AG04449 (cell line): ENCODE measurements at regions not wholly inside any gene's neighbourhood (a gene's known extent, or its start where the extent isn't known, plus 50 kb on each side); places are given as distances from the start of the nearest gene placed in this dataset.
A peak's percentile ranks its signal among the peaks of the same experiment; 100 is the strongest.

Experiments used
- CTCF ChIA-PET: fragments of 350-600 bp; formaldehyde crosslinking; extraction: SDS; loops from one replicate; lab custom pipeline; 2021; ENCODE audit warnings: antibody characterized with exemption; lab: Yijun Ruan, JAX
- POLR2A ChIA-PET: fragments of 400-600, 350-600 bp; formaldehyde crosslinking; extraction: SDS; loops from one replicate; lab custom pipeline; 2020; ENCODE audit warnings: antibody characterized with exemption, inconsistent platforms; lab: Yijun Ruan, JAX
- DNase-seq: peaks from one replicate; pipeline ENCODE4 v3.0.0-alpha.2; 2010; ENCODE audit warnings: low read depth, low spot score
- H3K4me3 ChIP-seq: 2 replicates; pipeline ENCODE4 v1.5.1; 2011; ENCODE audit warnings: low read depth, mild to moderate bottlenecking, control low read depth, low read length
- CTCF ChIP-seq: IDR thresholded peaks from one replicate; pipeline ENCODE4 v1.5.1; 2011; ENCODE audit warnings: mild to moderate bottlenecking, moderate library complexity, low read length, control low read depth, inconsistent platforms; ENCODE audit not compliant: insufficient read depth; ENCODE audit errors: missing control alignments

DNA sequence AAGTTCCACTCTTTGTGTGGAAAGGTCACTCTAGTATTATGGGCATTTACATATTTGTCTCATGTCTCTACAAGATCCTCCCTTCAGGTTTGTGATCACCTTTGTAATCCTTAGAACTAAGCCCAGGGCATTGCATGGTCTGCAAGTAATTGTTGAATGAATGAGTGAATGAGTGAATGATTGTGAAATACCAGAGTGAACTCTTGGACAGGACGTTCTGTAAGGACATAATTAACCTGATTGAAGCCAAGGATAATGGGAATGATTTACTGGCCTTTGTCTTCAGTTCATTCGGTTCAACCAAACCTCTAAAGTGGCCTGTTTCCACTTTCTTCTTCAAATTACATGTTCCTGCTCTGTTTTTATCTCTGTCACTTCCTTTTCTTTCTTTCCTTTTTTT is 83.0 kb upstream of the TSPAN2 start:
- CTCF ChIA-PET, result interaction anchor here (1.2 kb wide), 1 partner anchor 9 kb away, joined by 3 read pairs; no protein-coding TSS in a partner anchor
- H3K4me3 ChIP-seq, result no peak overlapping the region
- POLR2A ChIA-PET, result no interaction called here
- TF ChIP-seq CTCF, result no peak
- no peak for DNase-seq

GRCh38 chr1:115170961-115171392 is 81.7 kb upstream of the TSPAN2 start:
- no peak for DNase-seq
- ChIA-PET CTCF (interaction anchor here (0.9 to 1.2 kb wide), 2 partner anchors 34 to 424 kb away, joined by 3 read pairs; no protein-coding TSS in a partner anchor), POLR2A (no interaction called here)
- TF ChIP-seq CTCF, result no peak
- no peak overlapping the region for H3K4me3 ChIP-seq

DNA sequence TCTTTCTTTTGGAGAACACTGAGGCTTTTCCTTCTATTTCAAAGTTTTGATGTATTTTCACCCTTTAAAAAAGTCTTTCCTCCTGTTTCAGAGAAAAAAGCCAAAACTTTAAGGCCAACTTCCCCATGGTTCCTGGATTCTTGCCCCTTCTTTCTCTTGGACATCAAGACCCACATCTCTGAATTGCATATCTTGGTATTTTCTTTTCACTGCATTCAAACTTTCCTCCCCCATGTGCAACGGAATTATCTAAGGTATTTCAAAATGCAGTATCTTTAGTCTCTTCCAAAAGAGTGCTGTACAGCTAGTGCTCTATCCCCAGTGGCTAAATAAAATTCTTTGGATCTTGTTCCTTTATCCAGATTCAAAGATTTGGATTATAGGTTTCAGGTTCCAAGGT is 81.1 kb upstream of the TSPAN2 start:
- no peak for TF ChIP-seq CTCF
- POLR2A ChIA-PET, result no interaction called here

GRCh38 chr1:115168026-115168425 is 78.7 kb upstream of the TSPAN2 start:
- no peak for TF ChIP-seq CTCF
- no peak overlapping the region for H3K4me3 ChIP-seq
- no peak for DNase-seq
- ChIA-PET POLR2A (interaction anchor here (1.5 to 2.1 kb wide), 2 partner anchors 11 to 165 kb away, joined by 3 to 13 read pairs; no protein-coding TSS in a partner anchor), CTCF (no interaction called here)

More for the DNA sequence above, 81.1 kb upstream of the TSPAN2 start:
- CTCF ChIA-PET, result interaction anchor here (0.9 to 1.2 kb wide), 2 partner anchors 33 to 425 kb away, joined by 3 read pairs; no protein-coding TSS in a partner anchor
- H3K4me3 ChIP-seq, result no peak overlapping the region
- DNase-seq, result no peak

- no peak for TF ChIP-seq CTCF
- ChIA-PET CTCF (interaction anchor here (1.9 to 5.2 kb wide), 2 partner anchors 26 to 303 kb away, joined by 4 to 62 read pairs; no protein-coding TSS in a partner anchor), POLR2A (interaction anchor here (0.6 to 0.9 kb wide), 2 partner anchors 13 to 47 kb away, joined by 3 to 5 read pairs; no protein-coding TSS in a partner anchor)
- no peak overlapping the region for H3K4me3 ChIP-seq
- DNase-seq, result peak; percentile 70
Observed at GRCh38 chr1:115166531-115167091, 77.3 kb upstream of the TSPAN2 start.

GRCh38 chr1:115165776-115166175 is 76.5 kb upstream of the TSPAN2 start:
- H3K4me3 ChIP-seq, result no peak overlapping the region
- POLR2A ChIA-PET, result interaction anchor here (0.7 kb wide), 2 partner anchors 55 to 104 kb away, joined by 3 read pairs; no protein-coding TSS in a partner anchor
- DNase-seq, result no peak
- no peak for TF ChIP-seq CTCF
- CTCF ChIA-PET, result interaction anchor here (0.8 to 5.2 kb wide), 5 partner anchors 26 to 342 kb away, joined by 3 to 62 read pairs (median 4); no protein-coding TSS in a partner anchor
